ENCODE measurements at regions not wholly inside any gene's neighbourhood (a gene's known extent, or its start where the extent isn't known, plus 50 kb on each side); places are given as distances from the start of the nearest gene placed in this dataset.

- no peak for DNase-seq
Measured at GRCh38 chr18:78676622-78677482, 302.8 kb upstream of the SALL3 start.

GRCh38 chr18:78677483-78678317 lies 301.9 kb upstream of the SALL3 start:
- no peak for DNase-seq

- no peak for DNase-seq
Measured at GRCh38 chr18:78678318-78678695, 301.3 kb upstream of the SALL3 start.

GRCh38 chr18:78679031-78679430 lies 300.6 kb upstream of the SALL3 start:
- no peak for DNase-seq

GRCh38 chr18:78679613-78680260 lies 299.9 kb upstream of the SALL3 start:
- no peak for DNase-seq

- DNase-seq, result no peak
Measured at GRCh38 chr18:78681396-78681795, 298.2 kb upstream of the SALL3 start.

GRCh38 chr18:78681934-78682333 lies 297.7 kb upstream of the SALL3 start:
- DNase-seq, result no peak

- DNase-seq, result no peak
Measured at GRCh38 chr18:78682716-78683115, 296.9 kb upstream of the SALL3 start.

GRCh38 chr18:78683191-78684010 lies 296.2 kb upstream of the SALL3 start:
- DNase-seq, result no peak

- DNase-seq, result no peak
Measured at GRCh38 chr18:78685250-78685979, 294.2 kb upstream of the SALL3 start.

GRCh38 chr18:78685980-78686530 lies 293.6 kb upstream of the SALL3 start:
- no peak for DNase-seq

- no peak for DNase-seq
Measured at GRCh38 chr18:78686976-78687685, 292.5 kb upstream of the SALL3 start.

- DNase-seq, result no peak
Measured at GRCh38 chr18:78687736-78688135, 291.9 kb upstream of the SALL3 start.

GRCh38 chr18:78688249-78688648 lies 291.4 kb upstream of the SALL3 start:
- no peak for DNase-seq

GRCh38 chr18:78688916-78689315 lies 290.7 kb upstream of the SALL3 start:
- DNase-seq, result no peak

- no peak for DNase-seq
Measured at GRCh38 chr18:78689606-78690005, 290.0 kb upstream of the SALL3 start.

GRCh38 chr18:78692105-78692504 lies 287.5 kb upstream of the SALL3 start:
- no peak for DNase-seq

GRCh38 chr18:78693429-78693828 lies 286.2 kb upstream of the SALL3 start:
- no peak for DNase-seq

- no peak for DNase-seq
Measured at GRCh38 chr18:78696698-78697435, 282.8 kb upstream of the SALL3 start.

- no peak for DNase-seq
Measured at GRCh38 chr18:78697446-78697845, 282.2 kb upstream of the SALL3 start.
